Immature natural killer cell (primary cell): ENCODE measurements at regions not wholly inside any gene's neighbourhood (a gene's known extent, or its start where the extent isn't known, plus 50 kb on each side); places are given as distances from the start of the nearest gene placed in this dataset.

ENCODE experiments used
- DNase-seq, 3 donors: peaks; one replicate each; pipeline ENCODE4 v3.0.0; 2022; ENCODE audit warnings: mixed read lengths in 1 of 3
- H3K27ac Mint-ChIP-seq, 6 donors: one replicate each; pipeline ENCODE4 v1.8.0; 2020; ENCODE audit warnings: mixed read lengths in 6 of 6, mild to moderate bottlenecking in 5 of 6, inconsistent platforms in 4 of 6, moderate library complexity in 3 of 6
- H3K27me3 Mint-ChIP-seq, 3 donors: one replicate each; pipeline ENCODE4 v1.8.0; 2020 to 2021; ENCODE audit warnings: low read depth in 3 of 3, mild to moderate bottlenecking in 3 of 3, mixed read lengths in 3 of 3, moderate library complexity in 3 of 3, inconsistent platforms in 1 of 3
- H3K36me3 Mint-ChIP-seq, 3 donors: one replicate each; pipeline ENCODE4 v1.8.0; 2020; ENCODE audit warnings: mixed read lengths in 3 of 3, inconsistent platforms in 2 of 3, mild to moderate bottlenecking in 2 of 3
- H3K4me1 Mint-ChIP-seq, 2 donors: one replicate each; pipeline ENCODE4 v1.8.0; 2020; ENCODE audit warnings: inconsistent platforms in 2 of 2, mild to moderate bottlenecking in 2 of 2, mixed read lengths in 2 of 2, moderate library complexity in 1 of 2
- H3K4me3 Mint-ChIP-seq, 5 donors: one replicate each; pipeline ENCODE4 v1.8.0; 2020; ENCODE audit warnings: mild to moderate bottlenecking in 5 of 5, mixed read lengths in 5 of 5, inconsistent platforms in 3 of 5, moderate library complexity in 3 of 5
- H3K9me3 Mint-ChIP-seq, 6 donors: one replicate each; pipeline ENCODE4 v1.8.0; 2020; ENCODE audit warnings: mild to moderate bottlenecking in 6 of 6, mixed read lengths in 6 of 6, inconsistent platforms in 4 of 6, moderate library complexity in 3 of 6

DNA sequence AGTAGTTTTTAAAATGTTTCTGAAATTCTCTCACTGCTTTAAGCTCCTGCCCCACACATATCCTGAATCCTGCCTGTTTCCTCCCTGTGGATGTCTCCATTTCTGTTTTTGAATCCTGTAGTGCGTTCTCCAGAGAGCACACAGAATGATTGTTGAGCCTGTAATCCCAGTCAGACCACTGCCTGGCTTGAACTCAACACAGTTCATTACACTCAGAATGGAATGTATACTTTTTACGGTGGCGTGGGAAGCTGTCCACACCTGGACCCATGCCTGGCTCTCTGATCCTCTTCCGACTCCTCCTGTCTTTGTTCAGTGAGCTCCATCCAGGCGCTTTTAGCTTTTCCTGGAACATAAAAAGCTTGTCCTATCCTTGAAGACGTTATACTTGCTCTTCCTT lies 1217.0 kb upstream of the PRKX start:
- H3K27ac Mint-ChIP-seq: no peak overlapping the region
- peaks cover 2 to 26% (median 12%) of the 10 kb centered on the region in 6 donors for H3K9me3 Mint-ChIP-seq
- no peaks in the 10 kb centered on the region for H3K36me3 Mint-ChIP-seq
- no peak overlapping the region for H3K4me3 Mint-ChIP-seq
- H3K27me3 Mint-ChIP-seq: peaks cover 0 to 2% (median 0%) of the 10 kb centered on the region in 3 donors
- DNase-seq: no peak
- H3K4me1 Mint-ChIP-seq: no peaks in the 10 kb centered on the region

DNA sequence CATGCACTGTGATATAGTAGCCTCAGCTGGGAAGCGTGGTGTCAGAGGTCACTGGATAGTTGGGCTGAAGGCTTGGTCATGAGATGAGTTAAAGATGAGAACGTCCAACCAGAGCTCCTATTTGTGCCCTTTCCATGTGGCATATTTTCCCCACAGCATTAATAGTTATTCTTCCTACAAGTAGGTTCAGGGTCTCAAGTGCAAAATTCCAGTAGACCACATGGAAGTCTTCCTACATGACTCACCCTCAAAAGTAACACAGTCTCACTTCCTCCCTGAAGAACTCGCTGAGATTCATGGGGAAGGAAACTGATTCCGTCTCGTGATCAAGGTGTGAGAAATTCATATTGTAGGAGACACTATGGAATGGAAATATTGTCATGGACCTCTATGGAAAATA lies 1212.5 kb upstream of the PRKX start:
- H3K4me1 Mint-ChIP-seq: no peaks in the 10 kb centered on the region
- H3K4me3 Mint-ChIP-seq: no peak overlapping the region
- no peak for DNase-seq
- H3K9me3 Mint-ChIP-seq: peaks cover 2 to 25% (median 10%) of the 10 kb centered on the region in 6 donors
- no peaks in the 10 kb centered on the region for H3K36me3 Mint-ChIP-seq
- H3K27ac Mint-ChIP-seq: no peak overlapping the region
- peaks cover 0 to 2% (median 0%) of the 10 kb centered on the region in 3 donors for H3K27me3 Mint-ChIP-seq

DNA sequence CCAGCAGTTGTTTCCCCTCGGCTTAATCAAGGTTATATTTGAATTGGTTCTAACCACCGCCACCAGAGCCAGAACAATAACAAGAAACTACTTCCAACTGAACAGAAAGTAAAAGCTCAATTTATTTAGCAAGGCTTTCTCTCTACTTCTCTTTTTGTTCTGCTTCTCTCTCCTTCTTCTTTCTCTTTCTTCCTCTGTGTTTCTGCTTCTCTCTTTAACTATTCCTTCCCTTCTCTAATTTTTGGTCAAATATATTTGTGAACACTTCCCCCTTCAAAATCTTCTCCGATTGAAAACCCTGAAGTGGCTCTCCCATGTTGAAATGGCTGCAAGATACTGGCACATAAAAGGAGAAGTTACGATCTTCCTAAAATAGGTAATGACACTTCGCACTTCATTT lies 1195.9 kb upstream of the PRKX start:
- DNase-seq: no peak
- Mint-ChIP-seq H3K9me3 (peaks cover 2 to 44% (median 10%) of the 10 kb centered on the region in 6 donors), H3K4me1 (no peaks in the 10 kb centered on the region), H3K4me3 (peak overlapping the region in 1 of 5 donors; percentile 40), H3K27ac (no peak overlapping the region), H3K27me3 (peaks cover 0 to 2% (median 0%) of the 10 kb centered on the region in 3 donors), H3K36me3 (no peaks in the 10 kb centered on the region)

DNA sequence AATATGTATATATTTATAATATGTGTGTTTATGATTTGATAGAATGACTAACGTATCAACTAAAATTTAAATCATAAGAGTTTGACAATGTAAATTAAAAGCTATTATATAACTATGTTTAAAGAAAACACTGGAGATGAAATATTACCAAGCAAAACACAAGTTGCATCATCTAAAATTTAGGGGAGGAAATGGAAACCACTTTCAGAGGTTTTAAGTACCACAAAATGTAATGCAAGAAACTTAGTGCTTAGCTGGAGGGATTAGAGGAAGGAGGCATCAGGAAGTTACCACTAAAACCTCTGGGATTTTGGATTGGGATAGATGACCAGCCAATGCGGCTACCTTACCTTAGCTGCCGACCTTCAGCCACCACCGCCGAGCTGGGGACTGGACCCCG lies 1192.1 kb upstream of the PRKX start:
- no peaks in the 10 kb centered on the region for H3K4me1 Mint-ChIP-seq
- peaks cover 0 to 3% (median 2%) of the 10 kb centered on the region in 3 donors for H3K27me3 Mint-ChIP-seq
- H3K27ac Mint-ChIP-seq: no peak overlapping the region
- DNase-seq: no peak
- H3K4me3 Mint-ChIP-seq: no peak overlapping the region
- H3K9me3 Mint-ChIP-seq: peaks cover 0 to 32% (median 9%) of the 10 kb centered on the region in 6 donors
- no peaks in the 10 kb centered on the region for H3K36me3 Mint-ChIP-seq

DNA sequence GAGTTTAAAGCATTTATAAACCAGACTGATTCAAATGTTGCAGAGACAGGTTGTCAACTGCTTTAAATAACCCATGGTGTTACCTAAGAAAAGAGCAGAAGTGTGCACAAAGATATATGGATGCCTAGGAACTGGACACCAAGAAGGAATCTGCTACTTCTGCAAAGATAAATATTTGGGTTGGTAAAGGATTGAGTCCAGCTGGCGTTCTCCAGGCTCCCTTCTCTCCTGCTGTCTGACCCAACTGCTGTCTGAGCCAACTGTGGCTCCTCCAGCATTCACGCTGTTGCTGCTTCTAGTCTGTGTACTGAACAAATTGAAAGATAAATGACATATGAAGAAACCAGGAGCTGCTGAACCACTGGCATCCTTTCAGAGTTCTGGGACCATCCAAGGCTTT lies 1167.8 kb upstream of the PRKX start:
- no peak overlapping the region for H3K27ac Mint-ChIP-seq
- peaks cover 0 to 16% (median 6%) of the 10 kb centered on the region in 6 donors for H3K9me3 Mint-ChIP-seq
- no peaks in the 10 kb centered on the region for H3K4me1 Mint-ChIP-seq
- no peak overlapping the region for H3K4me3 Mint-ChIP-seq
- no peak for DNase-seq
- H3K27me3 Mint-ChIP-seq: peaks cover 0 to 2% (median 1%) of the 10 kb centered on the region in 3 donors
- H3K36me3 Mint-ChIP-seq: no peaks in the 10 kb centered on the region

DNA sequence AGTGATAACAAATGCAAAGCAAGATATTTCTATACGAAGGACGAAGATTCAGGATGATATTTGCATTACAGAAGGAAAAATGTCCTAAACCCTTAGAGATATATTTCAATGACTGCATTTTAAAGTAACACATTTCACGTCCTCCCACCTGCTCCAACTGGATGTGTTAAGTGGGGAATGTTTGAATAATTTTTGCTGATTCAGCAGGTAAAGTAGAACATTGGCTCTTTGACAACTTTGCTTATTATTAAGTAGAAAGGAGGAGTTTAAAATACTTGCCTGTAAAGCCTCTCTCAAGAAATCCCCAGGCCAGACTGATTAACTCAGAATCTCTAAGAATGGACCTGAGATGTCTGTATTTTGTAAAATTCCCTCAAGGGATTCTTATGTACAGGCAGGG lies 1165.2 kb upstream of the PRKX start:
- H3K27ac Mint-ChIP-seq: no peak overlapping the region
- no peaks in the 10 kb centered on the region for H3K4me1 Mint-ChIP-seq
- H3K9me3 Mint-ChIP-seq: peaks cover 3 to 21% (median 11%) of the 10 kb centered on the region in 6 donors
- peaks cover 0 to 6% (median 1%) of the 10 kb centered on the region in 3 donors for H3K27me3 Mint-ChIP-seq
- no peak for DNase-seq
- no peak overlapping the region for H3K4me3 Mint-ChIP-seq
- no peaks in the 10 kb centered on the region for H3K36me3 Mint-ChIP-seq

DNA sequence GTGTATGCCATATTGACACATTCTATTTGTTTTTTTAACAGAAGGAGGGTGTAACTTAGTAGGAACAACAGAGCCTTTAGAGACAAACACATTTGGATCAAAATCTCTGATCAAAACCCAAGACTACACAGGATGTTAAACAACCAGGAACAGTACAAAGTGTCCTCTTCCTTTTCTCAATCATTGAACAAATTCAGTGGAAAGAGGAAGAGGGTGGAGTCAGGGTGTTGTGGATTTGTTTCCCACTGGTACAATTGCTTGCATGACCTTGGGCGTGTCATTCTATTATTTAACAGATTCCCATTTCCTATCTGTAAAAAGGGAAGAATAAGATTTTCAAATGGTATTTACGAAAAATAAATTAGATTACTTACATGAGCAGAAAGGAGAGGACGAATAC lies 1162.8 kb upstream of the PRKX start:
- H3K9me3 Mint-ChIP-seq: peaks cover 4 to 30% (median 10%) of the 10 kb centered on the region in 6 donors
- H3K27ac Mint-ChIP-seq: no peak overlapping the region
- H3K4me3 Mint-ChIP-seq: no peak overlapping the region
- peaks cover 0 to 6% (median 1%) of the 10 kb centered on the region in 3 donors for H3K27me3 Mint-ChIP-seq
- no peak for DNase-seq
- H3K36me3 Mint-ChIP-seq: no peaks in the 10 kb centered on the region
- no peaks in the 10 kb centered on the region for H3K4me1 Mint-ChIP-seq

DNA sequence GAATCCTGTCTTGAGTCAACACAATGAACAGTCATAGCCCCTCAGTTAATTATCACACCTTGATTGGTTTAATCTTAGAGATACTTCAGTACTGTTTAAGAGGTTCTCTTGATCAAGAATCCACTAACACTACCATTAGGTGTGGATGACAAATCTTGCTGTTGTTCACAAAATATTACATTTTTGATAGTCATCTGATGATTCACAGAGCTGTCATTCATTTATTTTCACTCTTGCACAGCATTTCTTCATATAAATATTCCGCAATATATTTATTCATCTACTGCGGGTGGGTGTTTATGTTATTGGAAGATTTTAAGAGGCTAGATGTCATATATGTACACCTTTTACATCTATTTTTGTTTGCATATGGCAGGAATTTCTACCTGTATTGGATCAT lies 1138.1 kb upstream of the PRKX start:
- DNase-seq: no peak
- no peak overlapping the region for H3K4me3 Mint-ChIP-seq
- peaks cover 0 to 12% (median 4%) of the 10 kb centered on the region in 6 donors for H3K9me3 Mint-ChIP-seq
- H3K27ac Mint-ChIP-seq: no peak overlapping the region
- H3K36me3 Mint-ChIP-seq: no peaks in the 10 kb centered on the region
- H3K4me1 Mint-ChIP-seq: no peaks in the 10 kb centered on the region
- peaks cover 0 to 2% (median 0%) of the 10 kb centered on the region in 3 donors for H3K27me3 Mint-ChIP-seq

DNA sequence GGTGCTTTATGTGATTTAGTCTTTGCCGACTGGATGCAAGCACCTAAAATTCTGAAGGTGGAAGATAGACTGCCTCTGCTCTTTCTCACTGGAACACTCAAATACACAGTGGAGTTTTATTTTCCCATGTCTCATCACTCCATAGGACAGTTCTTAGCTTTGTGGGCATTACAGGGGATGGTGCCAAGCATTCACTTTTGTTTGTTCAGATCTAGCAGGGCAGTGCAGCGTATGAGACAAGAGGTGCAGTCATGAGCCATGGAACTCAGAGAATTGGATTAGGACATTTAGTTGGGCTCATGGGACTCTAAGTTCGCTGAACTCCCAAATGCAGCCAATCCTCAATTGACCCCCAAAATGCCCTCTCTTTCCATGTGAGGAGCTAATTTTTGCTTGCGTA lies 1136.9 kb upstream of the PRKX start:
- Mint-ChIP-seq H3K9me3 (peaks cover 0 to 9% (median 5%) of the 10 kb centered on the region in 6 donors), H3K36me3 (no peaks in the 10 kb centered on the region), H3K27me3 (peaks cover 0 to 4% (median 0%) of the 10 kb centered on the region in 3 donors), H3K4me1 (no peaks in the 10 kb centered on the region), H3K27ac (no peak overlapping the region), H3K4me3 (no peak overlapping the region)
- DNase-seq: no peak

DNA sequence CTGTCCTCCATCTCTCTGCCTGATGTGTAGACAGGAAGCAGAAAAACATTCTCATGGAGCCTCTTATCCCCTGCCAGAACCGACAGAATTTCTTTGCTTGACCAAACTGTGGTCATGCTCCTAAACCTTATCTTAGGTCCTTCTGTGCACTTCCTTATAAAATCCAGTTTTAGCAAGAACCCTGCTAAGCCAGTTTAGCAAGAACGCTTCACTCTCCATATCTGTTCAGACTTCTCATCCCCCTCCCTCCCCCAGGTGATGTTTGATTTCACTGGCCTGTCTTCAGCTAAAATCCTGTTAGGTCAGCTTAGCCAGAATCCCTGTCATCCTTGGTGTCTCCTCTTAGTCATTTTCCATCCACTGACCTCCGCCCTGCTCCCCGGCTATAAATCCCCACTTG lies 1130.9 kb upstream of the PRKX start:
- peaks cover 3 to 22% (median 6%) of the 10 kb centered on the region in 6 donors for H3K9me3 Mint-ChIP-seq
- no peak overlapping the region for H3K27ac Mint-ChIP-seq
- DNase-seq: no peak
- no peaks in the 10 kb centered on the region for H3K36me3 Mint-ChIP-seq
- no peak overlapping the region for H3K4me3 Mint-ChIP-seq
- no peaks in the 10 kb centered on the region for H3K4me1 Mint-ChIP-seq
- H3K27me3 Mint-ChIP-seq: peaks cover 0 to 2% (median 2%) of the 10 kb centered on the region in 3 donors

DNA sequence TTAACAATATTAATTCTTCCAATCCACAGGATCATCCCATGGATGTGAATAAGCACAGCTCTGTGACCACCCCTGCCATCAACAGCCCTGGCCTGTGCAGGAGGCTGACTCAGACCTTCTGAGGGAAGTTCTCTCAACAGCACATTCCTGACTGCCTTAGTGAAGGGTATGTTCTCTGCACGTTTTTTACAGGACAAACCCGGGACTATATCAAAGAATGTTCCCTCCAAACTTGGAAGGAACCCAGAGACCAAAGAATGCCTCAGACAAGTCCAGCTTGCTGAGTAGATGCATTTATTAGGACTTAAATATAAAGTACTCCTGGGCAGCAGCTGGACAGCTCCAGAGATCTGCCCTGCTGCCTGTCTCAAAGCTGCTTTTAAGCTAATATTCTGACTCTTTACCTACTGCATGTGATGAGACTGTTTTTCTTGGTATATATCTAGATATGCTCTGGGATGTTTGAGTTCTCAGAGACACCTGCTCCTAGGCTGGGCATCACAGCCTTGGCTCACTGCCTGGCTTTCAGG lies 1127.8 kb upstream of the PRKX start:
- no peak overlapping the region for H3K4me3 Mint-ChIP-seq
- no peak overlapping the region for H3K27ac Mint-ChIP-seq
- H3K27me3 Mint-ChIP-seq: peaks cover 0 to 2% (median 2%) of the 10 kb centered on the region in 3 donors
- H3K9me3 Mint-ChIP-seq: peaks cover 4 to 28% (median 6%) of the 10 kb centered on the region in 6 donors
- no peaks in the 10 kb centered on the region for H3K4me1 Mint-ChIP-seq
- no peak for DNase-seq
- no peaks in the 10 kb centered on the region for H3K36me3 Mint-ChIP-seq

DNA sequence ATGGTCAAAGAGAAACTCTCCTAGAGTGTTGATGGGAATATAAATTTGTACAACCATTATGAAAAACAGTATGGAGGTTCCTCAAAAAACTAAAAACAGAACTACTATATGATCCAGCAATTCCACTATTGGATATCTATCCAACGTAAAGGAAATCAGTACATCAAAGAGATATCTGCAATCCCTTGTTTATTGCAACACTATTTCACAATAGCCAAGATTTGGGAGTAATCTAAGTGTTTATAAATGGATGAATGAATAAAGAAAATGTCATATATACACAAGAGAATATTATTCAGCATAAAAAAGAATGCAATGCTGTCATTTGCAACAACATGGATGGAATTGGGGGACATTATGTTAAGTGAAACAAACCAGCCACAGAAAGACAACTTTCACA lies 1118.1 kb upstream of the PRKX start:
- H3K4me1 Mint-ChIP-seq: no peaks in the 10 kb centered on the region

DNA sequence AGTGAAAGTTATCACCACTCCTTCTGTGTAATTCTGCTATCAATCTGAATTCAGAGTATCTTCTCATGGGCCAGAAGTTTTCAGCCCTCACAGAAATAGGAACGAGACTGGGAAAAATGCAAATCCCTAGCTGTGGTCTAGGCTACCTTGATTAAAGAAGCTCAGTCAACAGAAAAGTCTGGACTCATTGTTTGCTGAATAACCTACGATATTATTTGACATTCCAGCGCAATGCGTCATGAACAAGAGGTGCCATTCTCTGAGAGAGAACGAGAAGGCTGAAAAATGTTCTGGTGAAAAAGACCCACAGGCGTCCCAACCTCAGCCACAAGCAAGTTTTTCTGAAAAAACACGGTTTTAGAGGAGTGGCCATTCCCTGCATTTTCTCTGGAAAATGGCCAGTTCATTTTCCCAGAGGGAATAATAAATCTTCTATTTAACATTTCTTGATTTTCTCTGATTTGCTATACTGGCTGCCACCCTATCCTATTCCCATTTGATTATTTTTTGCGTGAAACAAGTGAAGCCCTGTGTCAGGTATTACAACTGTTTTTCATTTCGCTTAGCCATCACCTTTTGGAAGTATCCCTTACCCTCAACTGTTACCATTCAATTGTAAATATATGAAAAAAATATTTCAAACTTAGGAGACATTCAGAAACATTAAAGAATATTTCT lies 1117.6 kb upstream of the PRKX start:
- Mint-ChIP-seq H3K27ac (no peak overlapping the region), H3K9me3 (peaks cover under 1 to 22% (median 9%) of the 10 kb centered on the region in 6 donors), H3K27me3 (peaks cover 0 to 5% (median 0%) of the 10 kb centered on the region in 3 donors), H3K36me3 (no peaks in the 10 kb centered on the region), H3K4me1 (no peaks in the 10 kb centered on the region), H3K4me3 (no peak overlapping the region)
- DNase-seq: no peak

More for the DNA sequence above, 1118.1 kb upstream of the PRKX start:
- H3K36me3 Mint-ChIP-seq: no peaks in the 10 kb centered on the region
- H3K4me3 Mint-ChIP-seq: no peak overlapping the region
- DNase-seq: no peak
- no peak overlapping the region for H3K27ac Mint-ChIP-seq
- H3K27me3 Mint-ChIP-seq: peaks cover 0 to 5% (median 0%) of the 10 kb centered on the region in 3 donors
- peaks cover 2 to 27% (median 9%) of the 10 kb centered on the region in 6 donors for H3K9me3 Mint-ChIP-seq

DNA sequence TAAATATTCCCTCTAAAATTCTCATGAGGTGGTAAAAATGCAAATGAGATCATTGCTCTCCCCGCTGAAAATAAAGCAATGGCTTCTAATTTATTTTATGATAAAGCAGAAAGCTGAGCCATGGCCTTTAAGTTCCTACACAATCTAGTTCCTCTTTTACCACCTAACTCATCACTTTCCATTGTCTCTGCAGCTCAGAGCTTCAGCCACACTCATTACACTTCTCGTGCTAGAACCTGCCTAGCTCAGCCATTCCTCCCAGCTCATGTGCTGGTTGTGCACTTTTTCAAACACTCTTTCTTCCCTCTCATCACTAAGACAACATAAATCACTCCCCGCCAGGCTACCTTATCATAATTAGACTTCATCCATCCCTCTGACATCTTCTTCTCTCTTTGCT lies 1112.1 kb upstream of the PRKX start:
- Mint-ChIP-seq H3K4me3 (no peak overlapping the region), H3K27ac (no peak overlapping the region), H3K27me3 (peaks cover 0 to 3% (median 0%) of the 10 kb centered on the region in 3 donors), H3K4me1 (no peaks in the 10 kb centered on the region), H3K36me3 (no peaks in the 10 kb centered on the region), H3K9me3 (peaks cover 8 to 34% (median 14%) of the 10 kb centered on the region in 6 donors)
- no peak for DNase-seq
